BLaER1 (cell line): ENCODE measurements at regions not wholly inside any gene's neighbourhood (a gene's known extent, or its start where the extent isn't known, plus 50 kb on each side); places are given as distances from the start of the nearest gene placed in this dataset.

Experiments used
- H3K27ac ChIP-seq: shearing (Covaris generic); formaldehyde crosslinking; 2 replicates; pipeline ENCODE4 v1.8.1; 2022
- H3K27me3 ChIP-seq: shearing (Covaris generic); formaldehyde crosslinking; 2 replicates; pipeline ENCODE4 v1.8.1; 2022
- H3K36me3 ChIP-seq: shearing (Covaris generic); formaldehyde crosslinking; 2 replicates; pipeline ENCODE4 v1.8.1; 2022
- H3K4me1 ChIP-seq: shearing (Covaris generic); formaldehyde crosslinking; 2 replicates; pipeline ENCODE4 v1.8.1; 2022
- H3K4me2 ChIP-seq: shearing (Covaris generic); formaldehyde crosslinking; 2 replicates; pipeline ENCODE4 v1.8.1; 2022
- H3K4me3 ChIP-seq: shearing (Covaris generic); formaldehyde crosslinking; 2 replicates; pipeline ENCODE4 v1.8.1; 2022
- H3K9ac ChIP-seq: shearing (Covaris generic); formaldehyde crosslinking; 2 replicates; pipeline ENCODE4 v1.8.1; 2022
- H3K9me3 ChIP-seq: shearing (Covaris generic); formaldehyde crosslinking; 2 replicates; pipeline ENCODE4 v1.8.1; 2022
- H4K20me1 ChIP-seq: shearing (Covaris generic); formaldehyde crosslinking; 2 replicates; pipeline ENCODE4 v1.8.1; 2022
- Cebpa-rat ChIP-seq: shearing (Covaris generic); IDR thresholded peaks from 2 replicates; pipeline ENCODE4 v1.8.1; 2022

DNA sequence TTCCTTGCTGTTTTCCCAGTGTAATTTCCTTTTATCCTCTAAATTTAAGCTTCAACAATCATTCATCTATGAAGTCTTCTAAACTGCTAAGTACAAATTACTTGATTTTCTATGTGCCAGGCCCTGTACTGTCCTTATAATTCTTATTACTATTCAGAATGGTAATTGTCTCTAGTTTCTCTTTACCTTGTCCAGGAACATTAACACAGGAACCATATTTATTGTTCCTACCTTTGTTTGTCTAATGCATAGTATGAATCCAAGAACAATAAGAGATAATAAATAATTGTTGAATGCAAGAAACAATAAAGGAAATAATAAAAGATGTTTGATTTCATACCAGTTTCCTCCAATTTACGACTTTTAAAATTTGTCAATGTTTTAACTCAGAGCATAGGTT is 1083.2 kb downstream of the ROBO2 start:
- Histone ChIP-seq H3K9ac (no peak overlapping the region), H3K4me1 (no peaks in the 10 kb centered on the region), H3K9me3 (no peaks in the 10 kb centered on the region), H3K4me3 (no peak overlapping the region), H3K36me3 (no peaks in the 10 kb centered on the region), H3K27ac (no peak overlapping the region), H4K20me1 (no peaks in the 10 kb centered on the region), H3K27me3 (no peaks in the 10 kb centered on the region), H3K4me2 (no peak overlapping the region)
- TF ChIP-seq Cebpa-rat, result no peak

DNA sequence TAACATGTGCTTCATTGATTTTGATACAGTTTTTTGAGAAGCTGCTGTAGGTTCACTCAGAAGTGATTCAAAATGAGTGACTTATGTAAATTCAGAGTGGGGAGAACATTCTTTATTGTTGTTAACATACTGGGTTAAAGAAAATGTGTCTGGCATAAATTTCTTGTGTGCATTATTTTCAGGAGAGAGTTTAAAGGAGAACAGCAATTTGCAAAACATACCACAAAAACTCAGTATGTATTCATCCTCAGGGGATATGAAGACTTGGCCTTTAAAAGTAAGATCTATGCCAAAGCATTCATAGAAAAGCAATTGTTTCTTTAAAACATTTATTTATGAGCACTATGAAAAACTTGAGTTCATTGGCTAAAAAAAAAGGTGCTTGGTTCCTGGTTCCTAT is 1089.8 kb downstream of the ROBO2 start:
- H4K20me1 ChIP-seq, result no peaks in the 10 kb centered on the region
- no peaks in the 10 kb centered on the region for H3K27me3 ChIP-seq
- peaks cover 3% of the 10 kb centered on the region; the same call in 1 of the 2 replicates for H3K9me3 ChIP-seq
- H3K4me3 ChIP-seq, result no peak overlapping the region
- TF ChIP-seq Cebpa-rat, result no peak
- H3K4me1 ChIP-seq, result no peaks in the 10 kb centered on the region
- no peak overlapping the region for H3K4me2 ChIP-seq
- no peaks in the 10 kb centered on the region for H3K36me3 ChIP-seq
- H3K9ac ChIP-seq, result no peak overlapping the region
- H3K27ac ChIP-seq, result no peak overlapping the region

- no peak overlapping the region for H3K4me2 ChIP-seq
- no peak overlapping the region for H3K4me3 ChIP-seq
- H3K9me3 ChIP-seq, result peaks cover 3% of the 10 kb centered on the region; the same call in 1 of the 2 replicates
- no peaks in the 10 kb centered on the region for H4K20me1 ChIP-seq
- H3K4me1 ChIP-seq, result no peaks in the 10 kb centered on the region
- no peaks in the 10 kb centered on the region for H3K27me3 ChIP-seq
- H3K9ac ChIP-seq, result no peak overlapping the region
- no peaks in the 10 kb centered on the region for H3K36me3 ChIP-seq
- no peak overlapping the region for H3K27ac ChIP-seq
- no peak for TF ChIP-seq Cebpa-rat
These were observed 1090.9 kb downstream of the ROBO2 start for GRCh38 chr3:78130741-78131290.

DNA sequence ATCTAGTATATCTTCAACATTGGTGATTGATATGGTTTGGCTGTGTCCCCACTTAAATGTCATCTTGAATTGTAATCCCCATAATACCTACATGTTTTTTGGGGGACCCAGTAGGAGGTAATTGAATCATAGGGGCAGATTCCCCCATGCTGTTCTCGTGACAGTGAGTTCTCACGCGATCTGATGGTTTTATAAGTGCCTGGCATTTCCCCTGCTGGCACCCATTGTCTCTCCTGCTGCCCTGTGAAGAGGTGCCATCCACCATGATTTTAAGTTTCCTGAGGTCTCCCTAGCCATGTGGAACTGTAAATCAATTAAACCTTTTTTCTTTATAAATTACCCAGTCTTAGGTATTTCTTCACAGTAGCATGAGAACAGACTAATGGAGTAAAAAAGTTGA is 1094.6 kb downstream of the ROBO2 start:
- no peak for TF ChIP-seq Cebpa-rat

GRCh38 chr3:78139166-78139565 is 1099.3 kb downstream of the ROBO2 start:
- Histone ChIP-seq H3K36me3 (no peaks in the 10 kb centered on the region), H3K9me3 (no peaks in the 10 kb centered on the region), H3K4me3 (no peak overlapping the region), H3K27ac (no peak overlapping the region), H3K9ac (no peak overlapping the region), H4K20me1 (no peaks in the 10 kb centered on the region), H3K4me1 (no peaks in the 10 kb centered on the region), H3K4me2 (no peak overlapping the region), H3K27me3 (no peaks in the 10 kb centered on the region)
- no peak for TF ChIP-seq Cebpa-rat

More for the DNA sequence above, 1094.6 kb downstream of the ROBO2 start:
- H4K20me1 ChIP-seq, result no peaks in the 10 kb centered on the region
- H3K9ac ChIP-seq, result no peak overlapping the region
- H3K9me3 ChIP-seq, result no peaks in the 10 kb centered on the region
- no peak overlapping the region for H3K4me2 ChIP-seq
- H3K27ac ChIP-seq, result no peak overlapping the region
- H3K4me1 ChIP-seq, result no peaks in the 10 kb centered on the region
- no peaks in the 10 kb centered on the region for H3K36me3 ChIP-seq
- H3K27me3 ChIP-seq, result no peaks in the 10 kb centered on the region
- no peak overlapping the region for H3K4me3 ChIP-seq

DNA sequence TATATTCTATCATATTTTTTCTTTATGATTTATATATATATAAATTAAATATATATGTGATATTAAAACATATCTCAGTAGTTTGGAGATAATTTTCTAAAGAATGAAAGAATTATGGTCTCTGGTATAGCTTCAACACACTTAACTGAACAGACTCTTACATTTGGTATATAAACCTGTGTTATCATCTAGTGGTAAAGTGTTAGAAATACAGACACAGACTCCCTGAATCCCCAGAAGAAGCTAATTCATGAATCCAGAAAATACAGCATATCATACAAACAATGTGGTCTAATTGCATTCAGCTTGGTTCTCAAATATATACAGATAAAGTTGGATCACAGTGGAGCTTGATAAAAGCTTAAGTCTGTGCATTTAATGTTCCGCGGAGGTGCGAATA is 1100.4 kb downstream of the ROBO2 start:
- H3K9ac ChIP-seq, result no peak overlapping the region
- no peaks in the 10 kb centered on the region for H3K4me1 ChIP-seq
- H3K4me3 ChIP-seq, result no peak overlapping the region
- H3K27me3 ChIP-seq, result no peaks in the 10 kb centered on the region
- H3K9me3 ChIP-seq, result no peaks in the 10 kb centered on the region
- H4K20me1 ChIP-seq, result no peaks in the 10 kb centered on the region
- no peak for TF ChIP-seq Cebpa-rat
- no peaks in the 10 kb centered on the region for H3K36me3 ChIP-seq
- H3K27ac ChIP-seq, result no peak overlapping the region
- no peak overlapping the region for H3K4me2 ChIP-seq

GRCh38 chr3:78140866-78141265 is 1101.0 kb downstream of the ROBO2 start:
- Histone ChIP-seq H3K4me2 (no peak overlapping the region), H3K27ac (no peak overlapping the region)

GRCh38 chr3:78141269-78141668 is 1101.4 kb downstream of the ROBO2 start:
- Histone ChIP-seq H3K4me1 (no peaks in the 10 kb centered on the region), H3K9me3 (no peaks in the 10 kb centered on the region), H3K27me3 (no peaks in the 10 kb centered on the region), H3K4me3 (no peak overlapping the region), H4K20me1 (no peaks in the 10 kb centered on the region), H3K27ac (no peak overlapping the region), H3K36me3 (no peaks in the 10 kb centered on the region), H3K9ac (no peak overlapping the region), H3K4me2 (no peak overlapping the region)
- TF ChIP-seq Cebpa-rat, result no peak

More at GRCh38 chr3:78140866-78141265, 1101.0 kb downstream of the ROBO2 start:
- Histone ChIP-seq H3K9me3 (no peaks in the 10 kb centered on the region), H3K4me1 (no peaks in the 10 kb centered on the region), H4K20me1 (no peaks in the 10 kb centered on the region), H3K4me3 (no peak overlapping the region), H3K27me3 (no peaks in the 10 kb centered on the region), H3K9ac (no peak overlapping the region), H3K36me3 (no peaks in the 10 kb centered on the region)
- no peak for TF ChIP-seq Cebpa-rat

DNA sequence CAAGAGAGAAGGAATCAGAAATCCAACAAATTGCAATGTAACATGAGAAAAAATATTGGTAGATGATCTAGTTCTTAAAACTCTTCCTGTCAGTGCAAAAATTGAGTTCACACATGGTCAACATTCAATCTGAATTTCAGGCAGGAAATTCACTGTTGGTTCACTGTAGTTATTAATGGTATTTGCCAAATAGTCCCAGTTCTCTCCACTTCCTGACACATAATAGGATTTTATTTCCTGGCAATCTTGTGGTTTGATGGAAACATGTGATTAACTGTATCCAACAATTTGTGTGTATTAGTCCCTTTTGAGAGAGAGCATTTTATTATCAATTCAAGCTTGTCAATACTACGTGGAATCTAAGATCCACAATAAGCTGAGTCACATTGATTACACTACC is 1103.1 kb downstream of the ROBO2 start:
- Histone ChIP-seq H3K4me3 (no peak overlapping the region), H3K9me3 (no peaks in the 10 kb centered on the region), H3K4me2 (no peak overlapping the region), H3K27ac (no peak overlapping the region), H3K36me3 (no peaks in the 10 kb centered on the region), H3K4me1 (no peaks in the 10 kb centered on the region), H4K20me1 (no peaks in the 10 kb centered on the region), H3K27me3 (no peaks in the 10 kb centered on the region), H3K9ac (no peak overlapping the region)
- TF ChIP-seq Cebpa-rat, result no peak

DNA sequence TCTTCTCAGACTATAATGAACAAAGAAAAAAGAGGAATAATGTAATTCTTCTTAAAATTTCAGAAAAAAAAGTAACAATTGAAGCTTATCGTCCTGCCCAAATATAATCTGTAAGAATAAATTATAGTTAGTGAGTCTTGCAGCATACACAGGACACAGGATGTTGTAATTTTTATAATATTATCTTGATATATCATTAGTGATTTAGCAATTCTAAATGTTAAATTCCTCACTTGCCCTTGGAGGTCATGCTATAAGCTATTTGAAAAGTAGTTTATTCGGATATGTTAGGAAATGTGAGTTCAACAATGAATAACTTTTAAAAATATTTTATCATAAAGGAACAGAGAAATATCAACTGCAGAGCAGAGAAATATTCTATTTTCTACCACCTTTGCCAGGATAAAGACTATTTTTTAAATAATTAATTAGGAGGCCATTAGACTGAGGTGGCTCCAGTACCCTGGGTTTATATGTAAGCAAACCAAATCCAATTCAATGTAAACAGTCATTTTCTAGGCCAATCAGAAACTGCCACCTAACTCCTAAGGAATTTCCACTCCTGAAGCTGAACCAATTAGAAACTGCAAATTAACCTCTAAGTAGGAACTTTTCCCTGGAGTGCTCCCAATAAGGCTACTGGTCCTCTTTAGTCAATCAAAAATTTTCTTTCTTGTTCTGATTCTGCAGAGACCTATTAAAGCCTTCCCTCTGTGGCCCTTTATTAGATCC is 1109.3 kb downstream of the ROBO2 start:
- H3K4me2 ChIP-seq, result no peak overlapping the region
- no peak for TF ChIP-seq Cebpa-rat
- H3K9ac ChIP-seq, result no peak overlapping the region
- no peak overlapping the region for H3K4me3 ChIP-seq
- H3K9me3 ChIP-seq, result no peaks in the 10 kb centered on the region
- no peaks in the 10 kb centered on the region for H4K20me1 ChIP-seq
- no peaks in the 10 kb centered on the region for H3K4me1 ChIP-seq
- no peaks in the 10 kb centered on the region for H3K36me3 ChIP-seq
- H3K27me3 ChIP-seq, result no peaks in the 10 kb centered on the region
- H3K27ac ChIP-seq, result no peak overlapping the region
